B cell (primary cell): ENCODE measurements at regions not wholly inside any gene's neighbourhood (a gene's known extent, or its start where the extent isn't known, plus 50 kb on each side); places are given as distances from the start of the nearest gene placed in this dataset.

Source experiments
- ATAC-seq: fragments of 200-7000 bp; cut with Tn5 transposase; one replicate; pipeline ENCODE4 v1.10.0; 2021; ENCODE audit warnings: low read depth, mild to moderate bottlenecking, moderate number of reproducible peaks, moderate library complexity
- CTCF ChIA-PET: fragments of 350-600 bp; sonication (Branson Sonifier 250); formaldehyde crosslinking; loops from one replicate; lab custom pipeline; 2021; ENCODE audit warnings: antibody characterized with exemption, inconsistent platforms; lab: Charles Lee
- POLR2A ChIA-PET: fragments of 350-600 bp; sonication (Branson Sonifier 250); formaldehyde crosslinking; loops from one replicate; lab custom pipeline; 2021; ENCODE audit warnings: antibody characterized with exemption; lab: Charles Lee
- DNase-seq: peaks from one replicate; pipeline ENCODE4 v3.0.0; 2013
- H2AFZ ChIP-seq: 2 replicates; pipeline ENCODE4 v1.6.1; 2012; ENCODE audit warnings: mild to moderate bottlenecking, low read depth, low read length; ENCODE audit not compliant: insufficient read depth, poor library complexity, severe bottlenecking
- H3K27ac ChIP-seq, 2 donors: 1 replicate in 1 of 2; 2 replicates in 1 of 2; pipeline ENCODE4 v1.5.1; 2012 to 2013; ENCODE audit warnings: low read length in 2 of 2, mild to moderate bottlenecking in 2 of 2, moderate library complexity in 1 of 2
- H3K27me3 ChIP-seq, 4 experiments: fragments of 200-600 bp in 1 of 4; sonication (generic) in 1 of 4; replicated peaks in 1 of 4; 1 replicate in 2 of 4; 2 replicates in 2 of 4; pipeline versions ENCODE4 v1.6.1 to v1.7.0; 2013 to 2016; ENCODE audit warnings: low read length in 3 of 4, mild to moderate bottlenecking in 2 of 4, mixed read lengths in 1 of 4, moderate library complexity in 1 of 4; ENCODE audit not compliant: insufficient read depth in 4 of 4, control insufficient read depth in 3 of 4; ENCODE audit errors: control extremely low read depth in 1 of 4
- H3K36me3 ChIP-seq, 2 experiments: replicated peaks in 1 of 2; 1 replicate in 1 of 2; 2 replicates in 1 of 2; pipeline versions ENCODE4 v1.6.1 to v1.7.1; 2013; ENCODE audit warnings: low read length in 1 of 2; ENCODE audit not compliant: insufficient read depth in 2 of 2, control insufficient read depth in 1 of 2; ENCODE audit errors: control extremely low read depth in 1 of 2, extremely low read depth in 1 of 2
- H3K4me1 ChIP-seq, 2 donors: fragments of 200-600 bp in 1 of 2; sonication (generic) in 1 of 2; 1 replicate in 1 of 2; 2 replicates in 1 of 2; pipeline versions ENCODE4 v1.5.1 to v1.6.1; 2013 to 2017; ENCODE audit warnings: low read length in 2 of 2; ENCODE audit not compliant: control insufficient read depth in 2 of 2, insufficient read depth in 2 of 2
- H3K4me2 ChIP-seq: replicated peaks from 2 replicates; pipeline ENCODE3; 2012; ENCODE audit warnings: mild to moderate bottlenecking, low read depth, low read length; ENCODE audit not compliant: poor library complexity, severe bottlenecking
- H3K4me3 ChIP-seq, 5 experiments: fragments of 200-600 bp in 1 of 5; sonication (generic) in 1 of 5; 1 replicate in 3 of 5; 2 replicates in 2 of 5; pipeline versions ENCODE4 v1.5.1 to v1.7.0; 2011 to 2016; ENCODE audit warnings: low read length in 4 of 5, mild to moderate bottlenecking in 4 of 5, low read depth in 2 of 5, control low read depth in 1 of 5, moderate library complexity in 1 of 5; ENCODE audit not compliant: insufficient read depth in 1 of 5; ENCODE audit errors: control extremely low read depth in 1 of 5, extremely low read depth in 1 of 5
- H3K79me2 ChIP-seq: fragments of 200-600 bp; sonication (generic); one replicate; pipeline ENCODE4 v1.6.0; 2016; ENCODE audit warnings: low read length; ENCODE audit not compliant: control insufficient read depth, insufficient read depth
- H3K9ac ChIP-seq: fragments of 200-600 bp; sonication (generic); 2 replicates; pipeline ENCODE4 v1.6.1; 2017; ENCODE audit warnings: mild to moderate bottlenecking, low read length, moderate library complexity
- H3K9me3 ChIP-seq, 3 donors: one replicate each; pipeline versions ENCODE4 v1.6.1 to v1.7.1; 2013; ENCODE audit warnings: low read length in 2 of 3; ENCODE audit not compliant: control insufficient read depth in 2 of 3, insufficient read depth in 1 of 3; ENCODE audit errors: control extremely low read depth in 1 of 3
- H4K20me1 ChIP-seq: 2 replicates; pipeline ENCODE4 v1.6.0; 2012; ENCODE audit warnings: mild to moderate bottlenecking, low read length; ENCODE audit not compliant: insufficient read depth, control insufficient read depth, poor library complexity, severe bottlenecking
- H3K27ac Mint-ChIP-seq: one replicate; pipeline ENCODE4 v1.8.0; 2021; ENCODE audit warnings: mixed read lengths
- H3K27me3 Mint-ChIP-seq: one replicate; pipeline ENCODE4 v1.8.0; 2021; ENCODE audit warnings: mixed read lengths
- H3K4me1 Mint-ChIP-seq: one replicate; pipeline ENCODE4 v1.8.0; 2021; ENCODE audit warnings: mixed read lengths
- H3K4me3 Mint-ChIP-seq: one replicate; pipeline ENCODE4 v1.8.0; 2021; ENCODE audit warnings: mixed read lengths
- H3K9me3 Mint-ChIP-seq: one replicate; pipeline ENCODE4 v1.8.0; 2022; ENCODE audit warnings: mixed read lengths; ENCODE audit not compliant: insufficient read depth
- CTCF ChIP-seq: fragments of 200-600 bp; IDR thresholded peaks from one replicate; pipeline ENCODE4 v1.8.0; 2022; ENCODE audit warnings: antibody characterized with exemption, mild to moderate bottlenecking
- EZH2 ChIP-seq: IDR thresholded peaks from 2 replicates; pipeline ENCODE4 v1.6.1; 2012; ENCODE audit warnings: borderline replicate concordance, low read depth, mild to moderate bottlenecking, moderate library complexity, low read length; ENCODE audit not compliant: insufficient read depth, poor library complexity, severe bottlenecking
- WGBS: methylation state at CpG from one replicate; pipeline ENCODE4 v1.1.5; 2013; ENCODE audit warnings: missing lambda C conversion rate; ENCODE audit not compliant: insufficient coverage; 5-methylcytosine and 5-hydroxymethylcytosine counted together
- intact Hi-C: fragments of 100-400 bp; cut with micrococcal nuclease; formaldehyde crosslinking; loops from one replicate; pipeline ENCODE4 v1.10.0; 2022

- intact Hi-C loops, result no loop called here
- Mint-ChIP-seq H3K4me3 (no peak overlapping the region), H3K4me1 (no peaks in the 10 kb centered on the region), H3K27ac (no peak overlapping the region), H3K27me3 (no peaks in the 10 kb centered on the region), H3K9me3 (no peaks in the 10 kb centered on the region)
- WGBS, result 85% methylated on average over 8 of the region's 16 CpGs
- H3K4me3 ChIP-seq, result no peak overlapping the region
- no peaks in the 10 kb centered on the region for H3K27me3 ChIP-seq
- no peak overlapping the region for H3K4me2 ChIP-seq
- no peaks in the 10 kb centered on the region for H3K36me3 ChIP-seq
- DNase-seq, result no peak
- ATAC-seq, result no peak
- CTCF ChIA-PET, result no interaction called here
- H4K20me1 ChIP-seq, result no peaks in the 10 kb centered on the region
- no peak overlapping the region for H2AFZ ChIP-seq
- TF ChIP-seq EZH2 (no peak), CTCF (no peak)
- POLR2A ChIA-PET, result no interaction called here
- peaks cover 0 to 34% (median 0%) of the 10 kb centered on the region in 3 donors for H3K9me3 ChIP-seq
- H3K4me1 ChIP-seq, result no peaks in the 10 kb centered on the region
- H3K27ac ChIP-seq, result no peak overlapping the region
- no peak overlapping the region for H3K9ac ChIP-seq
- no peaks in the 10 kb centered on the region for H3K79me2 ChIP-seq
Measured at GRCh38 chr19:31146546-31147183, 202.6 kb downstream of the TSHZ3 start.

GRCh38 chr19:31146015-31146414 is 203.2 kb downstream of the TSHZ3 start:
- ChIA-PET CTCF (no interaction called here), POLR2A (no interaction called here)
- Histone ChIP-seq H3K36me3 (no peaks in the 10 kb centered on the region), H3K27me3 (no peaks in the 10 kb centered on the region), H3K79me2 (no peaks in the 10 kb centered on the region), H2AFZ (no peak overlapping the region), H3K4me2 (no peak overlapping the region), H3K9me3 (peaks cover 0 to 37% (median 0%) of the 10 kb centered on the region in 3 donors), H3K4me3 (no peak overlapping the region), H4K20me1 (no peaks in the 10 kb centered on the region), H3K9ac (no peak overlapping the region), H3K4me1 (no peaks in the 10 kb centered on the region), H3K27ac (no peak overlapping the region)
- Mint-ChIP-seq H3K4me3 (no peak overlapping the region), H3K27ac (no peak overlapping the region), H3K27me3 (no peaks in the 10 kb centered on the region), H3K4me1 (no peaks in the 10 kb centered on the region), H3K9me3 (no peaks in the 10 kb centered on the region)
- TF ChIP-seq CTCF (no peak), EZH2 (no peak)
- no peak for DNase-seq
- intact Hi-C loops, result no loop called here
- ATAC-seq, result no peak
- WGBS, result 96% methylated on average over 13 of the region's 13 CpGs
